ENCODE measurements at regions not wholly inside any gene's neighbourhood (a gene's known extent, or its start where the extent isn't known, plus 50 kb on each side); places are given as distances from the start of the nearest gene placed in this dataset.

- no peak for TF ChIP-seq CTCF (IDR thresholded peaks at IDR 0.05 in 8 of 11, conservative IDR thresholded peaks at IDR 0.05 in 3 of 11)
- no peak for TF ChIP-seq POLR2AphosphoS5 (IDR thresholded peaks at IDR 0.05)
- TF ChIP-seq POLR2A (IDR thresholded peaks at IDR 0.05), result no peak
- Histone ChIP-seq H3K27me3 (replicated peaks in 1 of 7) (no peaks in the 10 kb centered on the region), H3K4me3 (no peak overlapping the region), H3K9me3 (no peaks in the 10 kb centered on the region), H3K4me1 (no peaks in the 10 kb centered on the region), H3K36me3 (no peaks in the 10 kb centered on the region), H3K27ac (no peak overlapping the region)
- no peak for DNase-seq
- intact Hi-C loops (cut with DNase I; ENCODE audit: low total_unique reads), result no loop called here
- 71 to 87% (median 77%) methylated on average over 2 of the region's 2 CpGs for WGBS, 5 donors
These were observed 179.0 kb upstream of the TMEFF2 start for GRCh38 chr2:192373754-192374153.

GRCh38 chr2:192373221-192373620, 178.5 kb upstream of the TMEFF2 start:
- TF ChIP-seq CTCF (IDR thresholded peaks at IDR 0.05 in 8 of 11, conservative IDR thresholded peaks at IDR 0.05 in 3 of 11) (no peak), POLR2AphosphoS5 (IDR thresholded peaks at IDR 0.05) (no peak), POLR2A (IDR thresholded peaks at IDR 0.05) (no peak)
- Histone ChIP-seq H3K4me1 (no peaks in the 10 kb centered on the region), H3K36me3 (no peaks in the 10 kb centered on the region), H3K27ac (no peak overlapping the region), H3K27me3 (replicated peaks in 1 of 7) (no peaks in the 10 kb centered on the region), H3K9me3 (no peaks in the 10 kb centered on the region), H3K4me3 (no peak overlapping the region)
- intact Hi-C loops (cut with DNase I; ENCODE audit: low total_unique reads), result no loop called here
- WGBS, 5 donors, result 76 to 86% (median 81%) methylated on average over 6 of the region's 6 CpGs
- DNase-seq, result no peak

- no peak for DNase-seq
- Histone ChIP-seq H3K27me3 (replicated peaks in 1 of 7) (no peaks in the 10 kb centered on the region), H3K27ac (no peak overlapping the region), H3K9me3 (no peaks in the 10 kb centered on the region), H3K4me1 (no peaks in the 10 kb centered on the region), H3K4me3 (no peak overlapping the region), H3K36me3 (no peaks in the 10 kb centered on the region)
- no peak for TF ChIP-seq CTCF (IDR thresholded peaks at IDR 0.05 in 8 of 11, conservative IDR thresholded peaks at IDR 0.05 in 3 of 11)
- no peak for TF ChIP-seq POLR2AphosphoS5 (IDR thresholded peaks at IDR 0.05)
- no peak for TF ChIP-seq POLR2A (IDR thresholded peaks at IDR 0.05)
- 78 to 90% (median 84%) methylated on average over 3 of the region's 3 CpGs for WGBS, 5 donors
- intact Hi-C loops (cut with DNase I; ENCODE audit: low total_unique reads), result no loop called here
These were observed 175.2 kb upstream of the TMEFF2 start for GRCh38 chr2:192369969-192370368.

- no peaks in the 10 kb centered on the region for H3K36me3 ChIP-seq
- intact Hi-C loops (cut with DNase I; ENCODE audit: low total_unique reads), result no loop called here
- TF ChIP-seq CTCF (IDR thresholded peaks at IDR 0.05 in 8 of 11, conservative IDR thresholded peaks at IDR 0.05 in 3 of 11), result no peak
- TF ChIP-seq POLR2A (IDR thresholded peaks at IDR 0.05), result no peak
- TF ChIP-seq POLR2AphosphoS5 (IDR thresholded peaks at IDR 0.05), result no peak
- peaks cover 0 to 7% (median 0%) of the 10 kb centered on the region in 8 donors for H3K9me3 ChIP-seq
- no peak overlapping the region for H3K4me3 ChIP-seq
- WGBS, 5 donors, result 76 to 92% (median 78%) methylated on average over 3 of the region's 3 CpGs
- H3K27ac ChIP-seq, result no peak overlapping the region
- H3K4me1 ChIP-seq, result no peaks in the 10 kb centered on the region
- no peaks in the 10 kb centered on the region for H3K27me3 ChIP-seq (replicated peaks in 1 of 7)
- DNase-seq, result no peak
These were observed 162.5 kb upstream of the TMEFF2 start for GRCh38 chr2:192357217-192357616.

Data from spleen (tissue), 11 donors.